Neuron (in vitro differentiated cells): ENCODE measurements at regions not wholly inside any gene's neighbourhood (a gene's known extent, or its start where the extent isn't known, plus 50 kb on each side); places are given as distances from the start of the nearest gene placed in this dataset.

Experiments
- H2AFZ ChIP-seq: one replicate; pipeline ENCODE4 v1.6.1; 2013; ENCODE audit warnings: low read depth, mild to moderate bottlenecking, inconsistent platforms, low read length, moderate library complexity
- H3K27me3 ChIP-seq: one replicate; pipeline ENCODE4 v1.6.1; 2013; ENCODE audit warnings: low read length; ENCODE audit not compliant: insufficient read depth
- H3K36me3 ChIP-seq: one replicate; pipeline ENCODE4 v1.6.1; 2013; ENCODE audit warnings: low read length; ENCODE audit not compliant: insufficient read depth
- H3K4me1 ChIP-seq: one replicate; pipeline ENCODE4 v1.6.1; 2013; ENCODE audit warnings: low read length; ENCODE audit not compliant: insufficient read depth
- H3K4me3 ChIP-seq: 2 replicates; pipeline ENCODE4 v1.5.1; 2013; ENCODE audit warnings: mild to moderate bottlenecking, low read length, moderate library complexity
- H3K9me3 ChIP-seq: one replicate; pipeline ENCODE4 v1.6.1; 2013; ENCODE audit warnings: low read length

DNA sequence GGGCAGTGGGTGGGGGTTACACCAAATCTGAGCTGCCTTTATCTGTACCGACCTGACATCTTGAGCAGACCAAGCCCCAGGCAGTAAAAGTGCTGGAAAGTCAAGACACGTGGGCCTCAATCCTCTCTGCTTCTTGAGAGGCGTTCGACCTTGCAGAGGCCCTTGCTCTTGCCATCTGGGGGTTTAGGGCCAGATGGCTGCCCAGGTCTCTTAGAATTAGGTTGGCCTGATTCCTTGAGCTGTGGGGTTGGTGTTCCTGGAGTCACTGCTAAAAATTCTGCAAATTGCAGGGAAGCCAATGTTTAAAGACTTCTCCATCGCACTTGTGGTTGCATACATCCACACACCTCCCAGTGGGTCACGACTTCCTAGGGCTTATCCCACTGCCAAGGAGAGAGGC lies 238.2 kb upstream of the ASIC2 start:
- no peaks in the 10 kb centered on the region for H3K27me3 ChIP-seq
- H3K4me3 ChIP-seq, result no peak overlapping the region
- H3K4me1 ChIP-seq, result no peaks in the 10 kb centered on the region
- no peaks in the 10 kb centered on the region for H3K36me3 ChIP-seq
- no peaks in the 10 kb centered on the region for H3K9me3 ChIP-seq
- no peak overlapping the region for H2AFZ ChIP-seq

DNA sequence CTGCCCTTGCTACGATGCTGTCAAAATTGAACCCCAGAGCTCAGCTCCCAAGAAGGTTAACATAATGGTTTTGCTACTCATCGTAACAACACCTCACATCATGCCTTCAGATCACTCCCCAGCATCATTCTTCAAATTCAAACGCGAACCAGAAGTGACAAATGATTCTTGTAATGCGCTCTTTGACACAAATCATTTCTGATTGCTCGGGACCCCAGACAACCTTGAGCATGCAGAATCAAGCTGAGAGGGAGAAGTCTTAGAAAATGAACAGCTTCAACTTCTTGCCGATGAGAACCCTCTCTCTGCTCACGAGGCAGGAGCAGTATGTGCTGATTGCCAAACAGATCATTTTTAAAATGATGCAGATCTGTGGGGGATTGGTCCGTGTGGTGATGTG lies 241.0 kb upstream of the ASIC2 start:
- no peak overlapping the region for H2AFZ ChIP-seq
- no peaks in the 10 kb centered on the region for H3K9me3 ChIP-seq
- H3K36me3 ChIP-seq, result no peaks in the 10 kb centered on the region
- H3K27me3 ChIP-seq, result no peaks in the 10 kb centered on the region
- no peaks in the 10 kb centered on the region for H3K4me1 ChIP-seq
- H3K4me3 ChIP-seq, result no peak overlapping the region

DNA sequence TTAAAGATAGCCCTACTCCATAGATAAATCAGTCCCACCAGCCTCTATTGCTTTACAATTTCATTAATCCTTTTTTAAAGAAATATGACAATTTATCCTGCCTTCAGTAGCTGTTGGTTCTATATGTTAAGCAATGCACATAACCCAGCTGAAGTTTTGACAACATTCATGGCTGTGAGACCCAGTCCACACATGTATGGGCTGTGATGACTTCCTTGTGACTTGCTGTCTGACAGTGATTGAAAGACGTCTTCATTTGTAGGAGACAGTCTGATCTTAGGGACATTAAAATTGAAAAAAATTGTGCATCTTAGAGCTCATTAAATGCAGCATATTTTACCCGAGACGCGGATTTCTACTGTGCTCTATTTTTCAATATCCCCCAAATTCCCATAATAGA lies 252.0 kb upstream of the ASIC2 start:
- Histone ChIP-seq H3K4me1 (no peaks in the 10 kb centered on the region), H3K36me3 (no peaks in the 10 kb centered on the region), H3K27me3 (no peaks in the 10 kb centered on the region), H3K9me3 (no peaks in the 10 kb centered on the region), H3K4me3 (no peak overlapping the region), H2AFZ (no peak overlapping the region)

DNA sequence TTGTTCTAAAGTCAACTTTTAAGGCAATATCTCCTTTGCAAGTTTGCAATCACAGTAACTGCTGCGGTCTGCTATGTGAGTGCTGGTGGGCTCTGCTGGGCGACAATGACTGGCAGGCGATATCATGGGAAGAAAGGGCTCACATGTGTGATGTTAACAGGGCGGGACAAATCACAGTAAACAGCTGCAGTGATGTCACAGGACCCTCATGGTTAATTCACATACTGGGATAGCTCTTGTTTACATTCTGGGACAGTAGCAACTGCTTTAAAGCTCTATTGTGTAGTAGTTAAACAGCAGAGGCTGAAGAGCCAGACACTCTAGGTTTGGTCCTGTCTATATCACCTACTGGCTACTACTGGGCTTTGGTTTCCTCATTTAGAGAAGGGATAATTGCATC lies 257.2 kb upstream of the ASIC2 start:
- H3K4me3 ChIP-seq, result no peak overlapping the region
- no peaks in the 10 kb centered on the region for H3K9me3 ChIP-seq
- no peaks in the 10 kb centered on the region for H3K4me1 ChIP-seq
- no peak overlapping the region for H2AFZ ChIP-seq
- no peaks in the 10 kb centered on the region for H3K27me3 ChIP-seq
- H3K36me3 ChIP-seq, result no peaks in the 10 kb centered on the region

DNA sequence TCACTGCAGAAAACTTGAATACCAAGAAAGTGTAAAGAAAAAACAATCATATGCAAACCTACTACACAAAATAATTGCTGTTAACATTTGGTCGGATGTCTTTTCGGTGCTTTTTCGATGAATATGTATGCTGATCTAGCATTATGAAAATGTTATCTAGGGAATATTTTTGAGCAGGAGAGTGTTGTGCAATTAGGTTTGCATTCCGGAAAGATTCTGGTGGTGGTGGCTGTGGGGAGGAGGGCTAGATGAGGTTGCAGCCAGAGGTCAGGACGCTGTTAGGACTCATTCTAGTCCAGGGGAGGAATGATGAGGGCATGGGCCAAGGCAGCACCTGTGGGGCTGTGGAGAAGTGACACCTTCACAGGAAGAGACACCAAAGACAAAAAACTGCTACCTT lies 258.0 kb upstream of the ASIC2 start:
- no peaks in the 10 kb centered on the region for H3K4me1 ChIP-seq
- H2AFZ ChIP-seq, result no peak overlapping the region
- H3K27me3 ChIP-seq, result no peaks in the 10 kb centered on the region
- no peaks in the 10 kb centered on the region for H3K9me3 ChIP-seq
- H3K36me3 ChIP-seq, result no peaks in the 10 kb centered on the region
- no peak overlapping the region for H3K4me3 ChIP-seq

DNA sequence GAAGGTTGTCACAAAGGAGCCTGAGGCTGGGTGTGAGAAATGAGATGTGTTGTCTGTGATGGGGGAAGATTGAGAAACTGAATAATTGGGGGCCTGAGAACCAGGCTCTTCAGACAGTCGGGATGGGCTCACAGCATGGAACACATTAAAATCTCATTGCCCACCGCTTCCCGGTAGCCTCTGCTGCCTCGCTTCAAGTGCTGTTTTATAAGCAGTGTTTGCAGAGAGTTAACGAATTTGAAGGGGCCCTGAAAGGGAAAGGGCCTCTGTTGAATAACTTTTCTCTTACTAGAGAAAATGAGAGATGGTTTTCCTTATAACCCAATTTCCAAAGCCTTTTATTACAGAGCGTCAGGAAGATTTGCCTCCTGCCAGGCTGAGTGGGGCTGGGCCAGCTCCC lies 258.8 kb upstream of the ASIC2 start:
- H3K4me3 ChIP-seq, result no peak overlapping the region
- no peaks in the 10 kb centered on the region for H3K9me3 ChIP-seq
- H2AFZ ChIP-seq, result no peak overlapping the region
- H3K36me3 ChIP-seq, result no peaks in the 10 kb centered on the region
- no peaks in the 10 kb centered on the region for H3K4me1 ChIP-seq
- no peaks in the 10 kb centered on the region for H3K27me3 ChIP-seq

DNA sequence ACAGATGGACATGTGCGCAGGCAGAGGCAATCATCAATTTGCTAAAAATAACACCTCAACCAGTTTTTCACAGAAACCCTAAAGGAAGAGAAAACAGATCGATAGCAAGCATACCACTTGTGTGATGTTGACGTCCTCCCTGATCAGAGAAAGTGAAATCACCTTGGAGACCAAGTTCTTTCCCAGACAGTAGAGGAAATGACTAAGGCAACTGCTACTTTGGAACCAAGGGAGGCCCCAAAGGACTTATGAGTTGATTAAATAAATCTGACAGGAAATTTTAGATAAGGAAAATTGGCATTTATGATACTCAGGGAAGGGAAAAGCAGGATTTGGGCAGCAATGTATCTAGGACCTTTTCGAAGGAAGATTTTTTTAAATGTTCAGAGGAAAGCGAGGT lies 267.1 kb upstream of the ASIC2 start:
- Histone ChIP-seq H3K4me3 (no peak overlapping the region), H3K9me3 (no peaks in the 10 kb centered on the region), H3K4me1 (no peaks in the 10 kb centered on the region), H2AFZ (no peak overlapping the region), H3K36me3 (no peaks in the 10 kb centered on the region), H3K27me3 (no peaks in the 10 kb centered on the region)

DNA sequence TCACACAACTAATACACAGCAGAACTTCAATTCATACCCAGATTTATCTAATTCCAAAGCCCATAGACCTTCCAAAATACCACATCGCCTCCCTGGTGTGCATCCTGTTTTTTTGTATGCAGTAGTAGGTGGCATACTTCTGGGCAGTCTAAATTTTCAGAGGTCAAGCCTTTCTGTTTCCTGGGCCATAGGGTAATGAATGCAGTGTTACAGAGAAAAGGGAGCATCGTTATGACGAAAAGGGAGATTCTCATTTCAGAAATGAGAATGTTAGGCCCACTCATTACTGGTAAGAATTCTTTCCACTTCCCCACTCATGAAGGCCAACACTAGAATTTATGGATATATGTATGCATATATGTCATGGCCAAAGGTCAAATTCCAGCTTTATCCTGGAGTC lies 267.8 kb upstream of the ASIC2 start:
- Histone ChIP-seq H3K4me3 (no peak overlapping the region), H3K9me3 (no peaks in the 10 kb centered on the region), H2AFZ (no peak overlapping the region), H3K36me3 (no peaks in the 10 kb centered on the region), H3K27me3 (no peaks in the 10 kb centered on the region), H3K4me1 (no peaks in the 10 kb centered on the region)

DNA sequence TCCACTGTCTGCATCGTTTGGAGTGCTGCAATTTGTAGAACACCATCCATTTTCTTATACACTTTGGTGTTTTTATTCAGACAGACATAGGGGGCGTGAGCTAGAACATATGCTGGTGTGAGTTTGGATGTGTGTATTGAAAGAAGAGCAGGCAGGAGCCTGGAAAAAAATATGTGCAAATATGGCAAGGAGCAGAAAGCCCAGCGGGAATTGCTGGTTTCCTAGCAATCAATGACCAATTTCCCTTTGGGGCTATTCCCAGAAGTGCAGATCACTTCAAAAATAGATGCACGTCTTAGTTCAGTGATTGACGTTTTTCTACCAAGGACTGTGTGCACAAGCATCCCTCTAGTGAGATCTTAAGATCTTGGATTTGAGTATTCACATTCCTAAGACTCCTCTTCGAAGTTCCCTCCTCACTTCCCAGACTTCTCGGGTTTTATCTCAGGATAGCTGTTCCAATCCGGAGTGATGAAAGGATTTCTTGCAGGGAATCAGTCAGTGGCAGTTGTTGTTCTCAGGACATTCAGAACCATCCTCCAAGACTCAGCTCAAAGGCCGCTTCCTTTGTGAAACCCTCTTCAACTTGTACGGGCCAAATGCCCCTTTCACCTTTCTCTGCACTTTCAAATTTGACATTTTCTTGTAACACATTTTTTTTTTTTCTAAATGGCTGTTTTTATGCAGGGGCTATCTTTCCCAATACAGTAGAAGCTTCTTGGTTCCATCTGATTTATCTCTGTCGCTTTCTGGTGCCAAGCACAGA lies 268.7 kb upstream of the ASIC2 start:
- H3K9me3 ChIP-seq, result no peaks in the 10 kb centered on the region
- H2AFZ ChIP-seq, result no peak overlapping the region
- H3K4me3 ChIP-seq, result no peak overlapping the region
- no peaks in the 10 kb centered on the region for H3K36me3 ChIP-seq
- H3K27me3 ChIP-seq, result no peaks in the 10 kb centered on the region
- no peaks in the 10 kb centered on the region for H3K4me1 ChIP-seq

DNA sequence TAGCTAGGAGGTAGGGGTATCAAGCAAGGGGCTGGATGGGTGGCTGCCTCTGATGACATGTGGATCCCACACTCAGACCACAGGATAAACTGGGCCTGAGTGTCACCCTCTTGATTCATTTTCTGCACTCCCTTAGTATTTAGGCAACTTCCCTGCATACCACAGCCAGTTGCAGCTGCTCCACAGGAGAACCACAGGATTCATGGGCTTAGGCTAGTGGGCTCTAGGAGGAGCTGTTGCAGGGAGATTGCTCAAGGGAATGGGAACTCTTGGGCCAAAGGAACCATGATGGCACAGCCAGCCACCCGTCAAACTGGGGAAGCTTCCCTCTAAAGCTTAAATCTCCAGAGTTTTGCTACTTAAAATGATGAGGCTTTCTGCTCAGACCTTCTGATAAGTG lies 269.7 kb upstream of the ASIC2 start:
- H3K4me1 ChIP-seq, result no peaks in the 10 kb centered on the region
- no peaks in the 10 kb centered on the region for H3K36me3 ChIP-seq
- no peaks in the 10 kb centered on the region for H3K9me3 ChIP-seq
- H3K4me3 ChIP-seq, result no peak overlapping the region
- H3K27me3 ChIP-seq, result no peaks in the 10 kb centered on the region
- no peak overlapping the region for H2AFZ ChIP-seq

DNA sequence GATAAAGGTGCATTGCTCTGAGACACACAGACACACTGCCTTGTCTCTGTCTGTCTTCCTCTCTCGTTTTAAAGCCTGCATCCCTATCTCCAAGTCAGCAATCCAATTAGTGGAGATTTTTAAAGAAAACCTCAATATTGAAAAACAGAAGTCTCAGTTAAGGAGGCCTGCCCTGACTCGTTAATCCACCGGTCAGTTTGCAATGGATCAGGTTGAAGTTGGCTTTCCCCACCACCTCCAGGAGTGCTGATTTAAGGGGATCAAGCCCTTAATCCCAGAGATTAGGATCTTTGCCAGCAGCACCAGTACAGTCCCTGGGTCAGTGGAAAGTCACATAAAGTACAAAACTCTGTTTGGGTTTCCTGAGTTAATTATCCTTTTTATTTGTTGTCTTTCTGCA lies 271.1 kb upstream of the ASIC2 start:
- no peaks in the 10 kb centered on the region for H3K9me3 ChIP-seq
- H3K4me1 ChIP-seq, result no peaks in the 10 kb centered on the region
- no peaks in the 10 kb centered on the region for H3K36me3 ChIP-seq
- H3K27me3 ChIP-seq, result no peaks in the 10 kb centered on the region
- no peak overlapping the region for H2AFZ ChIP-seq
- no peak overlapping the region for H3K4me3 ChIP-seq

DNA sequence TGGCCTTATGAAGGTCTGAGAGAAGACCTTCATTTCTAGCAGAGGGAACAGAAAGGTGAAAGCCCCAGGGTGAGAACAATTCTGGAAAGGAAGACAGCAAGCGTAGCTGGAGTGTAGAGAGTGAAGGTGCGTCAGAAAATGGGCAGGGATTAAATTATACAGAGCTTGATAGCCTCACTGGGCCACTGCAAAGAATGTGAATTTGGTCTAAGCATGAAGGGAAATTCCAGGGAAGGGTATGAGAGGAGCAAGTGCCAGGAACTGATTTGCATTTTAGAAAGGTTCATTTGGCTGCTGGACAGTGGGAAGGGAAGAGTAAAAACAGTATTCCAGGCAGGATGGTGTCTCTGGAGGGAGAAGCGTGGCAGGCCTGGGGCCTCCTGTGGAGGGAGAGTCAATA lies 274.1 kb upstream of the ASIC2 start:
- no peaks in the 10 kb centered on the region for H3K4me1 ChIP-seq
- no peak overlapping the region for H2AFZ ChIP-seq
- no peaks in the 10 kb centered on the region for H3K9me3 ChIP-seq
- no peaks in the 10 kb centered on the region for H3K27me3 ChIP-seq
- no peak overlapping the region for H3K4me3 ChIP-seq
- no peaks in the 10 kb centered on the region for H3K36me3 ChIP-seq

DNA sequence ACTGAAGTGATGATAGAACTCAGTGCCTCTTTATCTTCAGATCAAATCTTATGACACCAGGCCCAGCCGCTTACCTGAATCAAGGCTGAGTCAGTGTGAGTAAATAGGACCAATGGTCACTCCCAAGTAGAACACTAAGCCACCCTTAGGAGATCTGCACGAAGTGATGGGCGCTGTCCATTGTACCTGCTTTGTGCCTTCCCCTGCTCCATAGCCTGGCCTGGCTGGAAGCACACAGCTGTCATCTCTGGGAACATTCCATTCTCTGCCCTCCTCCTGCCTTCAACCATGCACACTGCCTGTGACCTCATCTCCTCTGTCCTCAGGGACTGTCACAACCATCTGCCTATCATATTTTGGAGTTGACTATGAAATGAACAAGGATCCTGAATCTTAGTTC lies 279.5 kb upstream of the ASIC2 start:
- no peak overlapping the region for H2AFZ ChIP-seq
- H3K9me3 ChIP-seq, result no peaks in the 10 kb centered on the region
- no peaks in the 10 kb centered on the region for H3K36me3 ChIP-seq
- H3K4me1 ChIP-seq, result no peaks in the 10 kb centered on the region
- H3K27me3 ChIP-seq, result no peaks in the 10 kb centered on the region
- H3K4me3 ChIP-seq, result no peak overlapping the region

DNA sequence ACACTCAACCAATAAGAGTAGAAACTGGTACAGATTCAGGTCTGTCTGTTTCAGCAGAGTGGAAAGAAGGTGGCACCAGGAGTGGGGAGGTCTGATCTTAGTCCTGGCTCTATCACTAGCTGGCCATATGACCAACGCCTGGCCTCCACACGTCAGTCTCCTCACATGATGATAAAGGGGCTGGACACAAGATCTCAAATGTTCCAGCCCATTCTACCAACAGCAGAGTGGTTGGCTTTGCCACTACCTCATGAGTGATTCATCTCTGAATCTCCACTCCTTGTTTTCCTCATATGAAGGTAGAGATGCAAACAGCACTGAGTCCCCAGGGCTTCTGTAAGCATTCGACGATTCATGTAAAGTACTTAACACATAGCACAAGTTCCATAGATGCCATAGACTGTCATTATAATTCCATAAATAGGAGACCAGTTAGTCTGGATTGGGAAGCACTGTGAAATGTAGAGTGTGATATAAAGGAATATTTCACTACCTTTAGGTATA lies 281.9 kb upstream of the ASIC2 start:
- Histone ChIP-seq H3K9me3 (no peaks in the 10 kb centered on the region), H2AFZ (no peak overlapping the region), H3K4me3 (no peak overlapping the region), H3K4me1 (no peaks in the 10 kb centered on the region), H3K36me3 (no peaks in the 10 kb centered on the region), H3K27me3 (no peaks in the 10 kb centered on the region)
